Mammary epithelial cell (primary cell): ENCODE measurements at regions not wholly inside any gene's neighbourhood (a gene's known extent, or its start where the extent isn't known, plus 50 kb on each side); places are given as distances from the start of the nearest gene placed in this dataset.

Experiments used
- EZH2 ChIP-seq: IDR thresholded peaks from 2 replicates; pipeline ENCODE4 v1.6.1; 2012; ENCODE audit warnings: low read length, inconsistent platforms, borderline replicate concordance
- TF ChIP-seq, protein P1 (sequence below), 2 donors: IDR thresholded peaks in 1 of 2; conservative IDR thresholded peaks in 1 of 2; 2 replicates each; pipeline ENCODE4 v1.5.1; 2011 to 2012; ENCODE audit warnings: inconsistent platforms in 2 of 2, low read length in 2 of 2, mild to moderate bottlenecking in 2 of 2, control low read depth in 1 of 2, low read depth in 1 of 2; ENCODE audit not compliant: insufficient read depth in 1 of 2; ENCODE audit errors: extremely low read depth in 1 of 2

DNA sequence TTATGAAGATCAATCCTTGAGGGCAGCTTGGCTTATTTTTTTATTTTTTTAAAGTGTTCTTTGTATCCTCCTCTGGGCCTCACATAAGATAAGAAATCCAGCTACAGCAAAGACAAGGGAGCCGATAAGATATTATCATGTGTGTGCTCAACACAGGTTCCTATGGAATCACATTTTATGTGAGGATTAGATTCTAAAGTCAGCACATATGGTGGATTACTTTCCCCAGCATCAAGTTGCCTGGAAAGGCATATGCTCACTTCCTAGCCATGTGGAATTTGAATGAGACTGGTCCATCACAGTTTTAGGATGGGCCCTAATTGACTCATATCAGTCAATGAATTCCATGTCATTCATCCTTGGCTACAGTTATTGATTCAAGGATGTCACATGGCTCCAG, 456.9 kb upstream of the LRRC7 start:
- TF ChIP-seq, protein P1, sequence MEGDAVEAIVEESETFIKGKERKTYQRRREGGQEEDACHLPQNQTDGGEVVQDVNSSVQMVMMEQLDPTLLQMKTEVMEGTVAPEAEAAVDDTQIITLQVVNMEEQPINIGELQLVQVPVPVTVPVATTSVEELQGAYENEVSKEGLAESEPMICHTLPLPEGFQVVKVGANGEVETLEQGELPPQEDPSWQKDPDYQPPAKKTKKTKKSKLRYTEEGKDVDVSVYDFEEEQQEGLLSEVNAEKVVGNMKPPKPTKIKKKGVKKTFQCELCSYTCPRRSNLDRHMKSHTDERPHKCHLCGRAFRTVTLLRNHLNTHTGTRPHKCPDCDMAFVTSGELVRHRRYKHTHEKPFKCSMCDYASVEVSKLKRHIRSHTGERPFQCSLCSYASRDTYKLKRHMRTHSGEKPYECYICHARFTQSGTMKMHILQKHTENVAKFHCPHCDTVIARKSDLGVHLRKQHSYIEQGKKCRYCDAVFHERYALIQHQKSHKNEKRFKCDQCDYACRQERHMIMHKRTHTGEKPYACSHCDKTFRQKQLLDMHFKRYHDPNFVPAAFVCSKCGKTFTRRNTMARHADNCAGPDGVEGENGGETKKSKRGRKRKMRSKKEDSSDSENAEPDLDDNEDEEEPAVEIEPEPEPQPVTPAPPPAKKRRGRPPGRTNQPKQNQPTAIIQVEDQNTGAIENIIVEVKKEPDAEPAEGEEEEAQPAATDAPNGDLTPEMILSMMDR (conservative IDR thresholded peaks at IDR 0.05 in 1 of 2, IDR thresholded peaks at IDR 0.05 in 1 of 2; ENCODE audit: extremely low read depth in 1 of 2, insufficient read depth in 1 of 2, low read depth in 1 of 2, low read length in 2 of 2), result no peak
- no peak for TF ChIP-seq EZH2
